ENCODE measurements at regions not wholly inside any gene's neighbourhood (a gene's known extent, or its start where the extent isn't known, plus 50 kb on each side); places are given as distances from the start of the nearest gene placed in this dataset.

DNA sequence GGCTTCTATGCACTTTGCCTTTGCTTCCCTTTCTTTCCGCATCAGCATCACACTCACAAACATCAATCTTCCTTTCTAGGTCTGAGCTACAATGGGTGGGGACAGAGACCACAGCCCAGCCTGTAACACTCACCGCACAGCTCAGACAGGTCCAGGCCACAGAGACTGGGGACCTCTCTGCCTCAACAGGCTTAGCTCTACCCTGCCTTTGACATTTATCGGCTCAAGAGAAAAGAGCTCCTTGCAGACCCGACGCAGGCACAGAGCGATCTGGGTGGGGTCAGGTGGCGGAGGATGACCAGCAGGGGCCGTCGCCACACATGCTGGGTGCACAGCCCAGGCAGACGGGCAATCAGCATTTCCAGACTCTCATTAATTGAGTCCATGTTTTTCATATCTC is 837.3 kb downstream of the TBC1D22A start:
- Histone ChIP-seq H3K4me1 (no peaks in the 10 kb centered on the region), H3K36me3 (no peaks in the 10 kb centered on the region), H3K27ac (no peak overlapping the region), H3K4me3 (no peak overlapping the region), H3K27me3 (no peaks in the 10 kb centered on the region), H3K9me3 (no peaks in the 10 kb centered on the region)
- TF ChIP-seq, protein P1, sequence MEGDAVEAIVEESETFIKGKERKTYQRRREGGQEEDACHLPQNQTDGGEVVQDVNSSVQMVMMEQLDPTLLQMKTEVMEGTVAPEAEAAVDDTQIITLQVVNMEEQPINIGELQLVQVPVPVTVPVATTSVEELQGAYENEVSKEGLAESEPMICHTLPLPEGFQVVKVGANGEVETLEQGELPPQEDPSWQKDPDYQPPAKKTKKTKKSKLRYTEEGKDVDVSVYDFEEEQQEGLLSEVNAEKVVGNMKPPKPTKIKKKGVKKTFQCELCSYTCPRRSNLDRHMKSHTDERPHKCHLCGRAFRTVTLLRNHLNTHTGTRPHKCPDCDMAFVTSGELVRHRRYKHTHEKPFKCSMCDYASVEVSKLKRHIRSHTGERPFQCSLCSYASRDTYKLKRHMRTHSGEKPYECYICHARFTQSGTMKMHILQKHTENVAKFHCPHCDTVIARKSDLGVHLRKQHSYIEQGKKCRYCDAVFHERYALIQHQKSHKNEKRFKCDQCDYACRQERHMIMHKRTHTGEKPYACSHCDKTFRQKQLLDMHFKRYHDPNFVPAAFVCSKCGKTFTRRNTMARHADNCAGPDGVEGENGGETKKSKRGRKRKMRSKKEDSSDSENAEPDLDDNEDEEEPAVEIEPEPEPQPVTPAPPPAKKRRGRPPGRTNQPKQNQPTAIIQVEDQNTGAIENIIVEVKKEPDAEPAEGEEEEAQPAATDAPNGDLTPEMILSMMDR (IDR thresholded peaks at IDR 0.05), result no peak
- no peak for DNase-seq (ENCODE audit: low spot score)

DNA sequence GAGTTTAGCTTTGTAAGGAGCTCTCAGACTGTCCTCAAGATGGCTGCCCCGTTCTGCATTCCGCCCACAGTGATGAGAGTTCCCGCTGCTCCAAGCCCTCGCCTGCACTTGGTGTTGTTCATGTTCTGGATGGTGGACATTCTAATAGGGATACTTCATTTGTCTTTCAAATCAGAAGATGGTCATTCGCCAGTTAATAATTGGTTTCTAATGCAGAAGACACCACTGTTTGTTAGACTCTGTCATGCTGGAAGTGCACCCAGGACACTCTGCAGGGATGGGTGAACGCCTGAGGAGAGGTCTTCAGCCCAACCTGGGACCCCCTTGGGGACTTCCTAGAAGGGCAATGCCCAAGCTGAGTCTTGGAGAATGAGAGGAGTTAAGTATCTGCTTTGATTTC is 836.4 kb downstream of the TBC1D22A start:
- H3K27me3 ChIP-seq, result no peaks in the 10 kb centered on the region
- DNase-seq (ENCODE audit: low spot score), result no peak

DNA sequence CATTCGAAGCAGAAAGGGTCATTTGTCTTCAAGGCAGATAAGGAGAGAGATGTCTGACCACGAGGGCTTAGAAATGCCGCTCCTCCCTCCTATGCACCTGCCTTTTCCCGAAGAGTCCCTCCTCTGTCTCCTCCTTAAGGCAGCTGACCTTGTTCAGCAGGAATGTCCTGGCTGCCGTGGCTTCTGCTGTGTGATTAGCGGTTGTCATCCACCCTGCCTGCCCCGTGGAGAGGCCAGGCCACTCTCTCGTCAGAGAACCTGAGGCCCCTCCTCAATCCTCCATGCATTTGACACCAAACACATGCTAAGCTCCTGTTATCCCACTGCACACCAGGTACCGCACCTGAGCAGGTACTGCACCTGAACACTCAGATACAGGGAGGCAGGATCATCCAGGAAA is 834.6 kb downstream of the TBC1D22A start:
- no peaks in the 10 kb centered on the region for H3K4me1 ChIP-seq
- H3K27me3 ChIP-seq, result no peaks in the 10 kb centered on the region
- H3K27ac ChIP-seq, result no peak overlapping the region
- no peaks in the 10 kb centered on the region for H3K9me3 ChIP-seq
- no peak overlapping the region for H3K4me3 ChIP-seq
- no peaks in the 10 kb centered on the region for H3K36me3 ChIP-seq
- no peak for DNase-seq (ENCODE audit: low spot score)
- TF ChIP-seq, protein P1 (IDR thresholded peaks at IDR 0.05), result no peak

More for the DNA sequence above, 836.4 kb downstream of the TBC1D22A start:
- TF ChIP-seq, protein P1 (IDR thresholded peaks at IDR 0.05), result no peak
- Histone ChIP-seq H3K4me3 (no peak overlapping the region), H3K27ac (no peak overlapping the region), H3K9me3 (no peaks in the 10 kb centered on the region), H3K36me3 (no peaks in the 10 kb centered on the region), H3K4me1 (no peaks in the 10 kb centered on the region)

DNA sequence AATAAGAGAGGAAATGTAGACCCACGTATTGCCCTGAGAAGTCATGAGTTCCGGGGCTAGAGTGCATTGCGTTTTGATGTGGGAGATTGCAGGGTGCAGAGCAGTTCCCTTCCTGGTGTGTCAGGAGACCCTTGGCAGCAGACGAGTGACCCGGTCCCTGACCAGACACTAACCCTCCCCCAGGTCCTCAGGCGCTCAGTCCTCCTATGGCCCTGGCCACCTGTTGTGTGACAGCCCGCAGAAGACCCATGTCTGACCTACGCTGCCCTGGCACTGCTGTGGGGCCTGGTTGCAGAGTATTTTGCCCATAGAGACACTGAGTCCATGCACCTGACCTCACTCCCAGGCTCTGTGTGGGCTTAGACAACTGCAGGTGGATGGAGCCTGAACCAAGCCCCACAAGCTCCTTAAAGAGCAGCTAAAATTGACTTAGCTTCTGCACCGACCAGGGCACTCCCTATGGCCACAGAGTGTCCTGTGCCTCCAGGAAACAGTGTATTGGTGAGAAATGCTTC is 833.8 kb downstream of the TBC1D22A start:
- no peak overlapping the region for H3K27ac ChIP-seq
- no peaks in the 10 kb centered on the region for H3K9me3 ChIP-seq
- TF ChIP-seq, protein P1 (IDR thresholded peaks at IDR 0.05), result no peak
- DNase-seq (ENCODE audit: low spot score), result no peak
- no peak overlapping the region for H3K4me3 ChIP-seq
- H3K27me3 ChIP-seq, result no peaks in the 10 kb centered on the region
- H3K4me1 ChIP-seq, result no peaks in the 10 kb centered on the region
- no peaks in the 10 kb centered on the region for H3K36me3 ChIP-seq

DNA sequence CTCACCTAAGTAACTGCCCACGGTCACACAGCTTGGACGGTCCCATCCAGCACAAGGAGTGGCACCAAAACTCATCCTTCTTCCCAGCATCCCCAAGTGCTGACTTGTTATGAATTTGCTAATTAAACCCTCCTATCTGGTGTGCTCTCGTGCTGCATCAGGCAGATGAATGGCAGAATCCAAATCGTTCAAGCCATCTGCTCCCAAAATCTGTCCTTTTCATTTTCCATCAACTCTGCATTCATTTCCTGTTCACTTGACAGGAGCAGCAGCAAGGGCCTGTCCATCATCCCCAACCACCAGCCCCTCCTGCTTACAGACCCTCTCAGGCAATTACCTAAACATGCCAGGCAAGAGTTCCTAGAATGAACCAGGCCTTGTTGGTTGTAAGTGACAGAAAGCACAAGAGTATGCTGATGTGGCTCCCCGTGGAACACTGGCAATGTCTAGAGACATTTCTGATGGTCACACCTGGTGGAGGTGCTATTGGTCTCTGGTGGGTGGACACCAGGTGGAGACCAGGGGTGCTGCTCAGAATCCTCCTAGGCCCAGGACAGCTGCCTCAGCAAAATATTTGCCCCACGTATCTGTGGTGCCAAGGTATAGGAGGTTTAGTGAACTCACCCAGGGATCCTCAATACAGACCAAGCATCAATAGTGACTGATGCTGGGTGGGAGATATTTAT is 832.5 kb downstream of the TBC1D22A start:
- H3K9me3 ChIP-seq, result no peaks in the 10 kb centered on the region
- TF ChIP-seq, protein P1 (IDR thresholded peaks at IDR 0.05), result no peak
- H3K4me1 ChIP-seq, result no peaks in the 10 kb centered on the region
- H3K4me3 ChIP-seq, result no peak overlapping the region
- no peaks in the 10 kb centered on the region for H3K36me3 ChIP-seq
- no peak for DNase-seq (ENCODE audit: low spot score)
- no peaks in the 10 kb centered on the region for H3K27me3 ChIP-seq
- H3K27ac ChIP-seq, result no peak overlapping the region

DNA sequence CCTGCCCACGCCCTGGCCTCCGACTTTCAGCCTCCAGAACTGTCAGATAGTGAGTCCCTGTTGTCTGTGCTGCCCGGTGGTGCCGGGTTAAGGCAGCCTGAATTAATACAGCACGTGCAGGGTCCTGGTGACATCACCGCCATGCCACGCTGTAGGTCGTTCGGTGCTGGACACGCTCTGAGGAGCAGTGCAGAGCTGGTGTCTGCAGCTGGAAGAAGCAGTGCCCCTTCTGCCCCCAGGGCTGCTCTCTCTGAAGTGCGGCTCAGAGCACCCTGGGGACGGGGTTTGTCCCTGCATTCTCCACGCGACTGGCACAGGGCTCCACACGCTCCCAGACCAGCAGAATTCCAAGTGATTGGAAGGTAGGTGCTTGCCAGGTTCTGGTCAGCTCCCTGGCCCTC is 831.5 kb downstream of the TBC1D22A start:
- DNase-seq (ENCODE audit: low spot score), result no peak
- Histone ChIP-seq H3K27me3 (no peaks in the 10 kb centered on the region), H3K36me3 (no peaks in the 10 kb centered on the region), H3K27ac (no peak overlapping the region), H3K9me3 (no peaks in the 10 kb centered on the region), H3K4me3 (no peak overlapping the region), H3K4me1 (no peaks in the 10 kb centered on the region)
- TF ChIP-seq, protein P1 (IDR thresholded peaks at IDR 0.05), result no peak

Data from right atrium auricular region (tissue), 2 donors.